ENCODE measurements at regions not wholly inside any gene's neighbourhood (a gene's known extent, or its start where the extent isn't known, plus 50 kb on each side); places are given as distances from the start of the nearest gene placed in this dataset.
A peak's percentile ranks its signal among the peaks of the same experiment; 100 is the strongest.

GRCh38 chr13:78256484-78256883, 337.9 kb upstream of the EDNRB start:
- H3K4me3 Mint-ChIP-seq (ENCODE audit: unreplicated experiment), result no peak overlapping the region
- no peak overlapping the region for H3K27ac Mint-ChIP-seq (ENCODE audit: unreplicated experiment)
- no peaks in the 10 kb centered on the region for H3K4me1 Mint-ChIP-seq (ENCODE audit: unreplicated experiment)
- no peaks in the 10 kb centered on the region for H3K27me3 Mint-ChIP-seq (ENCODE audit: unreplicated experiment)
- no peaks in the 10 kb centered on the region for H3K9me3 Mint-ChIP-seq (ENCODE audit: unreplicated experiment)
- H3K36me3 Mint-ChIP-seq (ENCODE audit: low read depth, unreplicated experiment), result no peaks in the 10 kb centered on the region
- TF ChIP-seq CTCF (IDR thresholded peaks at IDR 0.05; ENCODE audit: unreplicated experiment), result no peak
- no peak for DNase-seq (ENCODE audit: low spot score)

- no peak overlapping the region for H3K27ac Mint-ChIP-seq (ENCODE audit: unreplicated experiment)
- no peaks in the 10 kb centered on the region for H3K9me3 Mint-ChIP-seq (ENCODE audit: unreplicated experiment)
- H3K36me3 Mint-ChIP-seq (ENCODE audit: low read depth, unreplicated experiment), result no peaks in the 10 kb centered on the region
- no peak for DNase-seq (ENCODE audit: low spot score)
- no peaks in the 10 kb centered on the region for H3K4me1 Mint-ChIP-seq (ENCODE audit: unreplicated experiment)
- H3K27me3 Mint-ChIP-seq (ENCODE audit: unreplicated experiment), result no peaks in the 10 kb centered on the region
- no peak for TF ChIP-seq CTCF (IDR thresholded peaks at IDR 0.05; ENCODE audit: unreplicated experiment)
- no peak overlapping the region for H3K4me3 Mint-ChIP-seq (ENCODE audit: unreplicated experiment)
These were observed 335.5 kb upstream of the EDNRB start for GRCh38 chr13:78254113-78254512.

- H3K4me1 Mint-ChIP-seq (ENCODE audit: unreplicated experiment), result no peaks in the 10 kb centered on the region
- H3K36me3 Mint-ChIP-seq (ENCODE audit: low read depth, unreplicated experiment), result no peaks in the 10 kb centered on the region
- no peak for TF ChIP-seq CTCF (IDR thresholded peaks at IDR 0.05; ENCODE audit: unreplicated experiment)
- no peaks in the 10 kb centered on the region for H3K9me3 Mint-ChIP-seq (ENCODE audit: unreplicated experiment)
- H3K4me3 Mint-ChIP-seq (ENCODE audit: unreplicated experiment), result no peak overlapping the region
- H3K27me3 Mint-ChIP-seq (ENCODE audit: unreplicated experiment), result no peaks in the 10 kb centered on the region
- no peak for DNase-seq (ENCODE audit: low spot score)
- no peak overlapping the region for H3K27ac Mint-ChIP-seq (ENCODE audit: unreplicated experiment)
These were observed 328.7 kb upstream of the EDNRB start for GRCh38 chr13:78247362-78247761.

- no peaks in the 10 kb centered on the region for H3K9me3 Mint-ChIP-seq (ENCODE audit: unreplicated experiment)
- H3K27ac Mint-ChIP-seq (ENCODE audit: unreplicated experiment), result no peak overlapping the region
- no peak overlapping the region for H3K4me3 Mint-ChIP-seq (ENCODE audit: unreplicated experiment)
- H3K27me3 Mint-ChIP-seq (ENCODE audit: unreplicated experiment), result no peaks in the 10 kb centered on the region
- peak; percentile 75 for TF ChIP-seq CTCF (IDR thresholded peaks at IDR 0.05; ENCODE audit: unreplicated experiment)
- no peaks in the 10 kb centered on the region for H3K4me1 Mint-ChIP-seq (ENCODE audit: unreplicated experiment)
- DNase-seq (ENCODE audit: low spot score), result peak; percentile 66
- no peaks in the 10 kb centered on the region for H3K36me3 Mint-ChIP-seq (ENCODE audit: low read depth, unreplicated experiment)
These were observed 322.8 kb upstream of the EDNRB start for GRCh38 chr13:78241278-78241919.

- no peak overlapping the region for H3K4me3 Mint-ChIP-seq (ENCODE audit: unreplicated experiment)
- no peak for TF ChIP-seq CTCF (IDR thresholded peaks at IDR 0.05; ENCODE audit: unreplicated experiment)
- no peak overlapping the region for H3K27ac Mint-ChIP-seq (ENCODE audit: unreplicated experiment)
- DNase-seq (ENCODE audit: low spot score), result no peak
- H3K36me3 Mint-ChIP-seq (ENCODE audit: low read depth, unreplicated experiment), result no peaks in the 10 kb centered on the region
- H3K9me3 Mint-ChIP-seq (ENCODE audit: unreplicated experiment), result no peaks in the 10 kb centered on the region
- no peaks in the 10 kb centered on the region for H3K27me3 Mint-ChIP-seq (ENCODE audit: unreplicated experiment)
- no peaks in the 10 kb centered on the region for H3K4me1 Mint-ChIP-seq (ENCODE audit: unreplicated experiment)
These were observed 321.1 kb upstream of the EDNRB start for GRCh38 chr13:78239714-78240113.
